ENCODE measurements at regions not wholly inside any gene's neighbourhood (a gene's known extent, or its start where the extent isn't known, plus 50 kb on each side); places are given as distances from the start of the nearest gene placed in this dataset.

DNA sequence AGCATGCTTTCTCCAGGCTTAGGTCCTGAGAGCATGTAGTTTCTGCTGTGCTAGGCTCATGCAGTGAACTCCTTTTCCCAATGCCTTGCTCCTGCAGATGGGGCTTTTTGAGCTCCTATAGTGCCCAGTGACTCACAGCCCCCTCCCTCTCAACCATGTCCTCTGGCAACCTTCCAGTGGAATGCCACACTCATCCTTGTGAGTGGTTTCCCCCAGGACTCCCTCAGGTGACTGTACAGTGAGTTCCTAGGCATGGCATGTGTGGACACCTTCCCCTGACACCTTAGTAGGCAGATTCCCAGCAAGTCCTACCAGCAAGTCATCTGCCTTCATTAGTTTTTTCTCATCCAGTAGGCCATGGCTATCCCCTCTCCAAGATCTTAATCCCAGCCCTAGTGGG lies 72.4 kb upstream of the CXCL14 start:
- TF ChIP-seq, protein P1, sequence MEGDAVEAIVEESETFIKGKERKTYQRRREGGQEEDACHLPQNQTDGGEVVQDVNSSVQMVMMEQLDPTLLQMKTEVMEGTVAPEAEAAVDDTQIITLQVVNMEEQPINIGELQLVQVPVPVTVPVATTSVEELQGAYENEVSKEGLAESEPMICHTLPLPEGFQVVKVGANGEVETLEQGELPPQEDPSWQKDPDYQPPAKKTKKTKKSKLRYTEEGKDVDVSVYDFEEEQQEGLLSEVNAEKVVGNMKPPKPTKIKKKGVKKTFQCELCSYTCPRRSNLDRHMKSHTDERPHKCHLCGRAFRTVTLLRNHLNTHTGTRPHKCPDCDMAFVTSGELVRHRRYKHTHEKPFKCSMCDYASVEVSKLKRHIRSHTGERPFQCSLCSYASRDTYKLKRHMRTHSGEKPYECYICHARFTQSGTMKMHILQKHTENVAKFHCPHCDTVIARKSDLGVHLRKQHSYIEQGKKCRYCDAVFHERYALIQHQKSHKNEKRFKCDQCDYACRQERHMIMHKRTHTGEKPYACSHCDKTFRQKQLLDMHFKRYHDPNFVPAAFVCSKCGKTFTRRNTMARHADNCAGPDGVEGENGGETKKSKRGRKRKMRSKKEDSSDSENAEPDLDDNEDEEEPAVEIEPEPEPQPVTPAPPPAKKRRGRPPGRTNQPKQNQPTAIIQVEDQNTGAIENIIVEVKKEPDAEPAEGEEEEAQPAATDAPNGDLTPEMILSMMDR (IDR thresholded peaks at IDR 0.05 in 2 of 3, conservative IDR thresholded peaks at IDR 0.05 in 1 of 3; ENCODE audit: control insufficient read depth in 2 of 3, extremely low read depth in 1 of 3, insufficient read depth in 1 of 3, low read depth in 3 of 3, low read length in 3 of 3): no peak
- TF ChIP-seq ZBED1 (IDR thresholded peaks at IDR 0.05; ENCODE audit: borderline replicate concordance) (no peak), EP300 (IDR thresholded peaks at IDR 0.05; ENCODE audit: borderline replicate concordance in 1 of 2, control insufficient read depth in 1 of 2, low read depth in 2 of 2, low read length in 2 of 2) (no peak)

Measured in GM12878 (cell line).